Common myeloid progenitor, CD34-positive (primary cell): ENCODE measurements at regions not wholly inside any gene's neighbourhood (a gene's known extent, or its start where the extent isn't known, plus 50 kb on each side); places are given as distances from the start of the nearest gene placed in this dataset.

ENCODE experiments used
- CTCF ChIA-PET: fragments of 350-600 bp; sonication (Branson Sonifier 250); formaldehyde crosslinking; loops from one replicate; lab custom pipeline; 2021; ENCODE audit warnings: antibody characterized with exemption; lab: Charles Lee
- POLR2A ChIA-PET: fragments of 350-600 bp; sonication (Branson Sonifier 250); formaldehyde crosslinking; loops from one replicate; lab custom pipeline; 2021; ENCODE audit warnings: antibody characterized with exemption; lab: Charles Lee
- DNase-seq, 3 donors: peaks; one replicate each; pipeline versions ENCODE4 v3.0.0 to v3.0.0-alpha.2; 2013
- H3K27ac ChIP-seq, 2 experiments: 1 replicate in 1 of 2; 2 replicates in 1 of 2; pipeline ENCODE4 v1.7.0; 2013; ENCODE audit warnings: inconsistent platforms in 2 of 2, low read length in 2 of 2, mild to moderate bottlenecking in 2 of 2, low read depth in 1 of 2, moderate library complexity in 1 of 2; ENCODE audit not compliant: severe bottlenecking in 2 of 2, insufficient read depth in 1 of 2, poor library complexity in 1 of 2
- H3K27me3 ChIP-seq, 5 experiments: replicated peaks in 2 of 5; 1 replicate in 3 of 5; 2 replicates in 2 of 5; pipeline versions ENCODE4 v1.6.1 to v1.7.0; 2013; ENCODE audit warnings: low read length in 4 of 5, mild to moderate bottlenecking in 2 of 5, moderate library complexity in 2 of 5, inconsistent platforms in 1 of 5; ENCODE audit not compliant: insufficient read depth in 5 of 5, control insufficient read depth in 4 of 5
- H3K36me3 ChIP-seq, 4 experiments: 1 replicate in 2 of 4; 2 replicates in 2 of 4; pipeline versions ENCODE4 v1.6.1 to v1.7.0; 2013; ENCODE audit warnings: low read length in 3 of 4, control low read depth in 1 of 4, mild to moderate bottlenecking in 1 of 4; ENCODE audit not compliant: control insufficient read depth in 4 of 4, insufficient read depth in 4 of 4
- H3K4me1 ChIP-seq, 4 experiments: 1 replicate in 3 of 4; 2 replicates in 1 of 4; pipeline versions ENCODE4 v1.6.1 to v1.7.1; 2013; ENCODE audit warnings: low read length in 3 of 4, mild to moderate bottlenecking in 3 of 4, control low read depth in 1 of 4, inconsistent platforms in 1 of 4, moderate library complexity in 1 of 4; ENCODE audit not compliant: control insufficient read depth in 4 of 4, insufficient read depth in 4 of 4; ENCODE audit errors: control extremely low read depth in 1 of 4
- H3K4me3 ChIP-seq, 7 experiments: 1 replicate in 4 of 7; 2 replicates in 3 of 7; pipeline versions ENCODE4 v1.5.1 to v1.7.0; 2013; ENCODE audit warnings: mild to moderate bottlenecking in 7 of 7, low read length in 6 of 7, moderate library complexity in 6 of 7, inconsistent platforms in 2 of 7, low read depth in 2 of 7, control low read depth in 1 of 7; ENCODE audit not compliant: insufficient read depth in 4 of 7, control insufficient read depth in 1 of 7; ENCODE audit errors: extremely low read depth in 1 of 7
- H3K9me3 ChIP-seq, 5 experiments: 1 replicate in 4 of 5; 2 replicates in 1 of 5; pipeline versions ENCODE4 v1.6.1 to v1.7.1; 2013; ENCODE audit warnings: low read length in 4 of 5, mild to moderate bottlenecking in 2 of 5, inconsistent platforms in 1 of 5, low read depth in 1 of 5, moderate library complexity in 1 of 5; ENCODE audit not compliant: control insufficient read depth in 4 of 5, insufficient read depth in 2 of 5; ENCODE audit errors: control extremely low read depth in 1 of 5
- WGBS: methylation state at CpG from one replicate; pipeline ENCODE4 v1.1.5; 2013; ENCODE audit not compliant: insufficient coverage; 5-methylcytosine and 5-hydroxymethylcytosine counted together

- CTCF ChIA-PET: interaction anchor here (0.6 to 4.5 kb wide), 23 partner anchors 7 to 205 kb away, joined by 3 to 27 read pairs (median 4); partner anchors contain the start of gene IGLL5
- no peak overlapping the region for H3K4me3 ChIP-seq
- DNase-seq: peak in 2 of 3 donors; percentile 17 to 42
- peaks cover 0 to 11% (median 8%) of the 10 kb centered on the region in 4 experiments for H3K4me1 ChIP-seq
- H3K36me3 ChIP-seq: no peaks in the 10 kb centered on the region
- no peaks in the 10 kb centered on the region for H3K9me3 ChIP-seq
- POLR2A ChIA-PET: no interaction called here
- H3K27ac ChIP-seq: no peak overlapping the region
- H3K27me3 ChIP-seq: peaks cover 0 to 1% (median 0%) of the 10 kb centered on the region in 5 experiments
- WGBS: 68% methylated on average over 9 of the region's 12 CpGs
Measured at GRCh38 chr22:22752556-22753477, 108.4 kb downstream of the GGTLC2 start.

GRCh38 chr22:22753526-22754267 is 109.3 kb downstream of the GGTLC2 start:
- no peak overlapping the region for H3K4me3 ChIP-seq
- H3K9me3 ChIP-seq: no peaks in the 10 kb centered on the region
- H3K36me3 ChIP-seq: no peaks in the 10 kb centered on the region
- WGBS: 44% methylated on average over 6 of the region's 7 CpGs
- peaks cover 0 to 1% (median 0%) of the 10 kb centered on the region in 5 experiments for H3K27me3 ChIP-seq
- DNase-seq: peak; percentile 43 to 76 (median 72)
- no peak overlapping the region for H3K27ac ChIP-seq
- ChIA-PET CTCF (interaction anchor here (0.6 to 4.5 kb wide), 19 partner anchors 8 to 1291 kb away, joined by 3 to 27 read pairs (median 4); partner anchors contain the start of gene IGLL5), POLR2A (no interaction called here)
- peaks cover 0 to 11% (median 8%) of the 10 kb centered on the region in 4 experiments for H3K4me1 ChIP-seq

- WGBS: no CpG with 5 or more reads among the region's 3 CpGs
- no peak for DNase-seq
- CTCF ChIA-PET: interaction anchor here (0.6 to 4.5 kb wide), 11 partner anchors 8 to 1291 kb away, joined by 3 to 27 read pairs (median 4); partner anchors contain the start of gene IGLL5
- Histone ChIP-seq H3K27ac (no peak overlapping the region), H3K4me1 (peaks cover 0 to 11% (median 8%) of the 10 kb centered on the region in 4 experiments), H3K27me3 (peaks cover 0 to 1% (median 0%) of the 10 kb centered on the region in 5 experiments), H3K36me3 (no peaks in the 10 kb centered on the region), H3K9me3 (no peaks in the 10 kb centered on the region), H3K4me3 (no peak overlapping the region)
- POLR2A ChIA-PET: no interaction called here
Measured at GRCh38 chr22:22754268-22754657, 109.8 kb downstream of the GGTLC2 start.

- CTCF ChIA-PET: interaction anchor here (1.4 to 4.5 kb wide), 4 partner anchors 9 to 31 kb away, joined by 3 to 26 read pairs (median 8); no protein-coding TSS in a partner anchor
- Histone ChIP-seq H3K9me3 (no peaks in the 10 kb centered on the region), H3K27me3 (peaks cover 0 to 1% (median 0%) of the 10 kb centered on the region in 5 experiments), H3K27ac (no peak overlapping the region), H3K36me3 (no peaks in the 10 kb centered on the region), H3K4me3 (no peak overlapping the region), H3K4me1 (peaks cover 0 to 11% (median 8%) of the 10 kb centered on the region in 4 experiments)
- no peak for DNase-seq
- POLR2A ChIA-PET: no interaction called here
- 100% methylated on average over 6 of the region's 8 CpGs for WGBS
Measured at GRCh38 chr22:22754961-22755777, 110.8 kb downstream of the GGTLC2 start.

GRCh38 chr22:22755778-22756100 is 111.3 kb downstream of the GGTLC2 start:
- H3K27ac ChIP-seq: no peak overlapping the region
- H3K36me3 ChIP-seq: no peaks in the 10 kb centered on the region
- no peaks in the 10 kb centered on the region for H3K9me3 ChIP-seq
- peaks cover 0 to 1% (median 0%) of the 10 kb centered on the region in 5 experiments for H3K27me3 ChIP-seq
- POLR2A ChIA-PET: no interaction called here
- DNase-seq: no peak
- H3K4me1 ChIP-seq: peaks cover 0 to 11% (median 8%) of the 10 kb centered on the region in 4 experiments
- H3K4me3 ChIP-seq: no peak overlapping the region
- CTCF ChIA-PET: interaction anchor here (0.8 to 4.5 kb wide), 4 partner anchors 10 to 54 kb away, joined by 3 to 26 read pairs (median 4); no protein-coding TSS in a partner anchor

- Histone ChIP-seq H3K27me3 (peaks cover 0 to 1% (median 0%) of the 10 kb centered on the region in 5 experiments), H3K4me3 (no peak overlapping the region), H3K27ac (no peak overlapping the region), H3K4me1 (peaks cover 0 to 11% (median 8%) of the 10 kb centered on the region in 4 experiments), H3K9me3 (no peaks in the 10 kb centered on the region), H3K36me3 (no peaks in the 10 kb centered on the region)
- no peak for DNase-seq
- 97% methylated on average over 3 of the region's 3 CpGs for WGBS
- POLR2A ChIA-PET: no interaction called here
- CTCF ChIA-PET: interaction anchor here (0.8 to 4.5 kb wide), 4 partner anchors 10 to 54 kb away, joined by 3 to 26 read pairs (median 4); no protein-coding TSS in a partner anchor
Measured at GRCh38 chr22:22756109-22756508, 111.7 kb downstream of the GGTLC2 start.
